ENCODE measurements at regions not wholly inside any gene's neighbourhood (a gene's known extent, or its start where the extent isn't known, plus 50 kb on each side); places are given as distances from the start of the nearest gene placed in this dataset.

GRCh38 chr12:60874091-60874490, 1278.3 kb downstream of the SLC16A7 start:
- Mint-ChIP-seq H3K4me3 (no peak overlapping the region), H3K4me1 (ENCODE audit: low read depth in 2 of 2) (no peaks in the 10 kb centered on the region), H3K27me3 (no peaks in the 10 kb centered on the region), H3K27ac (no peak overlapping the region), H3K9me3 (peaks cover 0 to 26% of the 10 kb centered on the region in 2 donors), H3K36me3 (ENCODE audit: insufficient read depth) (no peaks in the 10 kb centered on the region)
- ATAC-seq (replicated peaks) (no peak), DNase-seq (no peak)

GRCh38 chr12:60920841-60921495, 1325.1 kb downstream of the SLC16A7 start:
- no peaks in the 10 kb centered on the region for H3K36me3 Mint-ChIP-seq (ENCODE audit: insufficient read depth)
- H3K4me3 Mint-ChIP-seq, result no peak overlapping the region

GRCh38 chr12:60921541-60921940, 1325.7 kb downstream of the SLC16A7 start:
- peaks cover 0 to 5% of the 10 kb centered on the region in 2 donors for H3K9me3 Mint-ChIP-seq
- H3K27me3 Mint-ChIP-seq, result no peaks in the 10 kb centered on the region
- H3K4me1 Mint-ChIP-seq (ENCODE audit: low read depth in 2 of 2), result no peaks in the 10 kb centered on the region
- DNase-seq (no peak), ATAC-seq (replicated peaks) (no peak)
- no peaks in the 10 kb centered on the region for H3K36me3 Mint-ChIP-seq (ENCODE audit: insufficient read depth)
- H3K4me3 Mint-ChIP-seq, result no peak overlapping the region
- no peak overlapping the region for H3K27ac Mint-ChIP-seq

More at GRCh38 chr12:60920841-60921495, 1325.1 kb downstream of the SLC16A7 start:
- Mint-ChIP-seq H3K27me3 (no peaks in the 10 kb centered on the region), H3K4me1 (ENCODE audit: low read depth in 2 of 2) (no peaks in the 10 kb centered on the region), H3K27ac (no peak overlapping the region), H3K9me3 (peaks cover 0 to 2% of the 10 kb centered on the region in 2 donors)
- ATAC-seq (replicated peaks), result no peak
- no peak for DNase-seq

GRCh38 chr12:60926256-60926655, 1330.4 kb downstream of the SLC16A7 start:
- no peak for DNase-seq
- H3K27me3 Mint-ChIP-seq, result no peaks in the 10 kb centered on the region
- no peaks in the 10 kb centered on the region for H3K4me1 Mint-ChIP-seq (ENCODE audit: low read depth in 2 of 2)
- H3K27ac Mint-ChIP-seq, result no peak overlapping the region
- no peak overlapping the region for H3K4me3 Mint-ChIP-seq
- no peak for ATAC-seq (replicated peaks)
- H3K9me3 Mint-ChIP-seq, result peaks cover 7 to 11% of the 10 kb centered on the region in 2 donors
- H3K36me3 Mint-ChIP-seq (ENCODE audit: insufficient read depth), result no peaks in the 10 kb centered on the region

- no peak overlapping the region for H3K27ac Mint-ChIP-seq
- peaks cover 7 to 12% of the 10 kb centered on the region in 2 donors for H3K9me3 Mint-ChIP-seq
- H3K4me1 Mint-ChIP-seq (ENCODE audit: low read depth in 2 of 2), result no peaks in the 10 kb centered on the region
- H3K27me3 Mint-ChIP-seq, result no peaks in the 10 kb centered on the region
- ATAC-seq (replicated peaks), result no peak
- H3K4me3 Mint-ChIP-seq, result no peak overlapping the region
- DNase-seq, result no peak
- H3K36me3 Mint-ChIP-seq (ENCODE audit: insufficient read depth), result no peaks in the 10 kb centered on the region
Measured at GRCh38 chr12:60930151-60930550, 1330.1 kb upstream of the USP15 start.

GRCh38 chr12:60935981-60936761, 1324.0 kb upstream of the USP15 start:
- Mint-ChIP-seq H3K36me3 (ENCODE audit: insufficient read depth) (no peaks in the 10 kb centered on the region), H3K4me3 (no peak overlapping the region)
- no peak for ATAC-seq (replicated peaks)

GRCh38 chr12:60947533-60947932, 1312.7 kb upstream of the USP15 start:
- ATAC-seq (replicated peaks), result no peak
- H3K27ac Mint-ChIP-seq, result no peak overlapping the region
- no peaks in the 10 kb centered on the region for H3K36me3 Mint-ChIP-seq (ENCODE audit: insufficient read depth)
- peaks cover 8 to 11% of the 10 kb centered on the region in 2 donors for H3K9me3 Mint-ChIP-seq
- H3K27me3 Mint-ChIP-seq, result no peaks in the 10 kb centered on the region
- H3K4me3 Mint-ChIP-seq, result no peak overlapping the region
- H3K4me1 Mint-ChIP-seq (ENCODE audit: low read depth in 2 of 2), result no peaks in the 10 kb centered on the region
- no peak for DNase-seq

More at GRCh38 chr12:60935981-60936761, 1324.0 kb upstream of the USP15 start:
- H3K27ac Mint-ChIP-seq, result no peak overlapping the region
- H3K9me3 Mint-ChIP-seq, result peaks cover 7 to 20% of the 10 kb centered on the region in 2 donors
- DNase-seq, result no peak
- no peaks in the 10 kb centered on the region for H3K27me3 Mint-ChIP-seq
- no peaks in the 10 kb centered on the region for H3K4me1 Mint-ChIP-seq (ENCODE audit: low read depth in 2 of 2)

- ATAC-seq (replicated peaks) (no peak), DNase-seq (no peak)
- Mint-ChIP-seq H3K27me3 (no peaks in the 10 kb centered on the region), H3K27ac (no peak overlapping the region), H3K4me3 (no peak overlapping the region), H3K4me1 (ENCODE audit: low read depth in 2 of 2) (no peaks in the 10 kb centered on the region), H3K36me3 (ENCODE audit: insufficient read depth) (no peaks in the 10 kb centered on the region), H3K9me3 (peaks cover 4 to 24% of the 10 kb centered on the region in 2 donors)
Measured at GRCh38 chr12:60967128-60967527, 1293.1 kb upstream of the USP15 start.

GRCh38 chr12:60977966-60978365, 1282.2 kb upstream of the USP15 start:
- Mint-ChIP-seq H3K4me3 (no peak overlapping the region), H3K4me1 (ENCODE audit: low read depth in 2 of 2) (no peaks in the 10 kb centered on the region), H3K9me3 (peaks cover 7 to 16% of the 10 kb centered on the region in 2 donors), H3K27me3 (no peaks in the 10 kb centered on the region), H3K27ac (no peak overlapping the region), H3K36me3 (ENCODE audit: insufficient read depth) (no peaks in the 10 kb centered on the region)
- DNase-seq, result no peak
- ATAC-seq (replicated peaks), result no peak

GRCh38 chr12:60980558-60980957, 1279.6 kb upstream of the USP15 start:
- Mint-ChIP-seq H3K4me3 (no peak overlapping the region), H3K36me3 (ENCODE audit: insufficient read depth) (no peaks in the 10 kb centered on the region), H3K27ac (no peak overlapping the region), H3K4me1 (ENCODE audit: low read depth in 2 of 2) (no peaks in the 10 kb centered on the region), H3K9me3 (peaks cover 7 to 13% of the 10 kb centered on the region in 2 donors), H3K27me3 (no peaks in the 10 kb centered on the region)
- ATAC-seq (replicated peaks) (no peak), DNase-seq (no peak)

- Mint-ChIP-seq H3K4me3 (no peak overlapping the region), H3K36me3 (ENCODE audit: insufficient read depth) (no peaks in the 10 kb centered on the region), H3K4me1 (ENCODE audit: low read depth in 2 of 2) (no peaks in the 10 kb centered on the region), H3K9me3 (peaks cover 0 to 13% of the 10 kb centered on the region in 2 donors), H3K27ac (no peak overlapping the region), H3K27me3 (no peaks in the 10 kb centered on the region)
- DNase-seq (no peak), ATAC-seq (replicated peaks) (no peak)
Measured at GRCh38 chr12:60981473-60981872, 1278.7 kb upstream of the USP15 start.

- Mint-ChIP-seq H3K4me3 (no peak overlapping the region), H3K27ac (no peak overlapping the region), H3K36me3 (ENCODE audit: insufficient read depth) (no peaks in the 10 kb centered on the region), H3K4me1 (ENCODE audit: low read depth in 2 of 2) (no peaks in the 10 kb centered on the region), H3K9me3 (peaks cover 0 to 5% of the 10 kb centered on the region in 2 donors), H3K27me3 (no peaks in the 10 kb centered on the region)
- ATAC-seq (replicated peaks) (no peak), DNase-seq (no peak)
Measured at GRCh38 chr12:60992087-60992486, 1268.1 kb upstream of the USP15 start.

- Mint-ChIP-seq H3K36me3 (ENCODE audit: insufficient read depth) (no peaks in the 10 kb centered on the region), H3K4me1 (ENCODE audit: low read depth in 2 of 2) (no peaks in the 10 kb centered on the region), H3K4me3 (no peak overlapping the region), H3K9me3 (peaks cover 0 to 4% of the 10 kb centered on the region in 2 donors), H3K27me3 (no peaks in the 10 kb centered on the region), H3K27ac (no peak overlapping the region)
- ATAC-seq (replicated peaks), result no peak
- DNase-seq, result no peak
Measured at GRCh38 chr12:60995256-60995825, 1264.9 kb upstream of the USP15 start.
